Midbrain (tissue), 1 donor: ENCODE measurements at regions not wholly inside any gene's neighbourhood (a gene's known extent, or its start where the extent isn't known, plus 50 kb on each side); places are given as distances from the start of the nearest gene placed in this dataset.
"Not testable (repeated sequence)": the region's sequence is repeated elsewhere in the genome, so short reads cannot be mapped to it uniquely, and the experiment has no call there.

Experiments used
- DNase-seq: peaks from one replicate; lab custom pipeline; 2025; lab: John Stamatoyannopoulos, UW

DNA sequence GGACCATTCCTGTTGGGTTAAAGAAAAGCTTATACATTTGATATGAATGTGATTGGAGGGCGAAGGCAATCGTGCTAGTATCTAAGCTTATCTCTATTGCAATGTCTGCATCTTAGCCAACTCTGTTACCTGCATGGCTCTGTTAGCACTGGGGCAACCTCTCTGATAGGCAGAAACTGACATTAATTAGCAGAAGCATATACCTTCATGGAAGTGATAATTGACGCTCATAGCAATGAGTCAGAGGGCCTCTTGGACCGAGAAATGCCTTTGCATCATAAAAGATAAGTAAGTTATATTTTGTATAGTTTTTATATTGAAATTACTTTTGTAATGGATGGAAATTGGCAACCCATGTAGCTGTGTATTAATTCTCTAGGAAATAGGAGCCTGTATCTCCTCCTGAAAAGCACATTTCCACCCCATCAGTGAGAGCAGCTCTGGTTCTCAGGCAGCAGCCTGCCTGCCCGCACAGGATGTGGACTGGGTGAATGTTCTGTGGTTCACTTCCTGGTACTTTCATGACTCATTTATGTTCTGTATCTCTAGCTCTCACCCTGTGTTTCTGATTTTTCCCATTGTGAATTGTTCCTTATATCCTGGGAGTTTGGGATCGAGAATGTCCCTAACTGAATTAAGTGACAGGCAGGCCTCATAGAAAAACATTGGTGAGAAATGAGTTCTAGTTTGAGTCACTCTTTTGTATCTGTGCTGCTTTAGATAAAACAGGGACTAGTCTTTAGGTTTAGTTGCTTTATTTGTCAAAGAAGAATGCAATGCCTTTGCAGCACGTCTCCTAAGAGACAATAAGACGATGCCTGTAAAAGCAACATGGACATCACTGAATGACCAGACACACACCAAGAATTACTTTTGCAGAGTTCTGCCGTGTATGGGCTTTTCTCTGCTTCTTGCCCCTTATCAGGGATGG lies 344.9 kb downstream of the DCDC2C start:
- no peak for DNase-seq

GRCh38 chr2:4049463-4049862 lies 346.1 kb downstream of the DCDC2C start:
- no peak for DNase-seq

DNA sequence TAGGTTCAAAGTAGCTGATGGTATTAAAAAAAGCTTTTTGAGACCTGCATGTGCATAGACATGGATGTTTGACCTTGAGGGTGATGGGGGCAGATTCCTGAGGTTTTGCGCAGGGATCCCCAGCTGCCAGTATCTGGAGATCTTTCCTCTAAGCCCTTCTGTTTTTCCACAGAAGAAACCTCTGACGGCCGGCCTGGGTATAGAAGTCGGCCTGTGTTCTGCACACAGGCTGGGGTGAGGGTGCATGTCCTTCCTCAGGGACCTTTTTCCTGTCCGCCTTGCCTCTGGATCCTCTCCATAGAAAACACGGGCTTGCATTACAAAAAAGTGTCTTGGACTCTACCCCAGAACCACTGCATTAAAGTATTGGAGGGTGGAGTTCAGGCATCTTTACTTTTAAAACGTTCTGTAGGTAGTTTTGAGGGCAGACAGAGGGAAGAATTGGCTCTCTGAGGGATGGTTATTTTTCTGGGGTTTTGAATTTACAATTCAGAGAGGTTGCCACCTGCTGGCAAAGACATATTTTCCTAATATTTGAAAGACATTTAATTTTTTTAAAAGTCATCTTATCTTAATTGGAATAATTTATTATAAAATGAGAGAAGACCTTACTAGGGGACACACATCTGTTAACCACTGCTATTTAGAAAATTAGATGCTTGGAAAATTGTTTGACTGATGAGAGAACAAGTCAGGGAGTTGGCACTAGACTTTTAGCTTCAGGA lies 350.6 kb downstream of the DCDC2C start:
- DNase-seq, result no peak

GRCh38 chr2:4066217-4066616 lies 362.8 kb downstream of the DCDC2C start:
- no peak for DNase-seq

- no peak for DNase-seq
These were observed 369.7 kb downstream of the DCDC2C start for GRCh38 chr2:4073026-4073569.

- DNase-seq, result no peak
These were observed 373.6 kb downstream of the DCDC2C start for GRCh38 chr2:4077017-4077416.

GRCh38 chr2:4085186-4085585 lies 381.8 kb downstream of the DCDC2C start:
- no peak for DNase-seq

- no peak for DNase-seq
These were observed 387.6 kb downstream of the DCDC2C start for GRCh38 chr2:4090668-4091630.

DNA sequence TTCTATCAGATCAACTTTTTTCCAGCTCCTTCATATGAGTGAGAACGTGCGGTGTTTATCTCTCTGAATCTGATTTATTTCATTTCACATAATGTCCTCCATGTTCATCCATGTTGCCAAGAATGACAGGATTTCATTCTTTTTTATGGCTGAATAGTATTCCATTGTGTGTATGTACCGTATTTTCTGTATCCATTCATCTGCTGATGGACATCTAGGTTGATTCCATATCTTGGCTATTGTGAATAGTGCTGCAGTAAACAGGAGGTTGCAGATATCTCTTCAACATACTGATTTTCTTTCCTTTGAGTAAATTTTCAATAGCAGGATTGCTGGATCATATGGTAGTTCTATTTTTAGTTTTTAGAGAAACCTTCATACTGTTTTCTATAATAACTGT lies 388.5 kb downstream of the DCDC2C start:
- no peak for DNase-seq

DNA sequence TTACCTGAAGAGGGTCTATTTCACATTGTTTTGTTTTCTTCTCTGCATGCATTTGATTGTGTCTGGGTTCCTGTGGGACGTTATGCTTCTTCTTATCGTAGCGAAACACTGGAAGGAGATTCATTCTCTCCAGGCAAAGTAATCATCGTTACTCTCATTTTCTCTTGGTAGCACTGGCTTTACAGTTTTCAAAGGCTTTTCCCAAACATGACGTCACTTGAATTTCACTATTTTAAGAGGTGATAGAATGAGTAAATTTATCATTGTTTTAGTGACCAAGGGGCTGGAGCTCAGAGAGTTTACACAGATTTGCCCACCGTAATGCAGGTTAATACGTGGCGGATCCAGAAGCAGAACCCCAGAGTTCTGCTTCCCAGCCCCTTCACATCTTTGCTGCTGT lies 391.4 kb downstream of the DCDC2C start:
- no peak for DNase-seq

DNA sequence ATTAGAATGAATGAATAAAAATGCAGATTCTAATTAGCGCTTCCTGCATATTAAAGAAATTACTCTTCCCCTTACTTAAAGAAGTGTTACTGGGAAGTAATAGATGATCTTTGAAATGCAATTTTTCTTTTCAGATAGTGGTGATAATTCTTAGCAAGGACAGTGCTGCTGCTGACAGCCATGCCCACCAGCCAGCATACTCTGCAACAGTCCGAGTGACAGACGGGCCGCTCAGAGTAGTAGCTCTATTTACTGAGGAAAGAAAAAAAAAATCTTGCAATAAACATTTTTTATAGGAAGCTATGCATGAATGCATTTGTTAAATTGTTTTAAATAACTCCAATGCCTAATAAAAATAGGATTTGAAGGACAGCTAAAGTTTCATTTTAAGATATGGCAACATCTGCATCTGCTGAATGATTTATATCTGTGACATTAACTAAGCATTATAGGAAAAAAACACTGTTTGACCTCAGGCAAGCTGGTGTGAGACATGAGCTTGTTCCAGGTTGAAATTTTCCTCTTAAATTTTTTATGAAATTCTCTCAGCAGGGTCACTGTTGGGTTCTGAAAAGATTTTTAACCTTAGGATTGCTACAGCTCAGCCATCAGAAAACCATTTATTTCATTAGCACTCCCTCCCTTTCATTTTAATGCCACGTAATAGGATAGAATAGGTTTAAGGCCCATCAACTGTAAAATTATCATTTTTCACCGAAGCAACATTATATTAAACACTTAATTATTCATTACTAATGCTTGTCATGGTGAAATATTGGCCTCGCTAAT lies 393.8 kb downstream of the DCDC2C start:
- no peak for DNase-seq

GRCh38 chr2:4098137-4098536 lies 394.8 kb downstream of the DCDC2C start:
- no peak for DNase-seq

DNA sequence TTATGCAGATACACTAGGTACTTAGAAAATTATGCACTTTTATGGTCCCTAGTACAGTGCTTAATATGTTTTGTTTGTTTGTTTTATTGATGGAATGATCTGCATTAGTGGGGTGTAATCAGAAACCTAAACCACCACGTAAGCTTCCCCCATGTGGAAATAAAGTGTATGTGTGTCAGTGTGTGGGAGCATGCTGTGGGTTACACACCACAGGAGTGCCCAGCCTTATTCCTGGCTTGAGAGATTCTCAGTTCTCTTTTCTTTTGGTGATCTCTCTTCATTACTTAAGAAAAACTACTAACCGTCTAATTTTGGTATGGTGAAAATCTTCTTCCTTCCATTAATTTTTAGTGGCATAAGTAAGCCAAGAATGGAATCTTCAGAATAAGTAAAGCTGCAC lies 398.6 kb downstream of the DCDC2C start:
- DNase-seq, result no peak

DNA sequence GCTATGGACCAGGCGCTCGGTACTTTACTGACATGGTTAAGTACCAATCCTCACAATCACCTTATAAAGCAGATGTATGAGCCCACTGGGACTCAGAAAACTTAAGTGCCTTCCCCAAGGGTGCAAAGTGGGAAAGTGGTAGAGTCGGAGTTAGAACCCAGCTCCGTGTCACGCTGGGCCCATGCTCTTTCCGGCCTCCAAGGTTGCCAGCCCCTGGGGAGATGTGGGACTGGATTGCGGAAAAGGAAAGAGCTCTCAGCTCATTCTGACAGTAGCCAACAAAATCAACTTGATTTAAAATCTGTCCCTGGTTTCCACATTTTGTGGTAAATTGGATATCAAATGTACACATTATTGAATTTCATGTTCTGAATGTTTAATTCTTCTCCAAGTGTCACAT lies 403.8 kb downstream of the DCDC2C start:
- no peak for DNase-seq

- DNase-seq, result no peak
These were observed 406.9 kb downstream of the DCDC2C start for GRCh38 chr2:4110273-4110672.

- DNase-seq, result not testable (repeated sequence)
These were observed 412.1 kb downstream of the DCDC2C start for GRCh38 chr2:4115435-4115834.

DNA sequence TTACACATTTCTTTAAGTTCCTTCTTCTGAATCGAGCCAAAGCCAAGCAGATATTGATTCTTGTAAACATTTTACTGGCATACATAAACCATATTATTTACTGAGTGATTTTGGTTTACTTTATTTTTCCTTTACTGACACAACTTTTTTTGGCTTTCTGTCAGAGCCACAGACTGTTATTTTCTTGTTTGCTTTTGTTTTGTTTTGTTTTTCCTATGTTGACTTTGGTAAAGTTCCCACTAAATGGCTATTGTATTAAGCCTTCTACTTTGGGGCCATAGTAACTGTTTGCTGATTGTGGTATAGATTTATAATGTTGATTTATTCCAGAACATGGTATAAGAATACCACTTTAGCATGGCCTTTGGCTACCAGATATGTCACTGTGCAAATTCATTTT lies 419.4 kb downstream of the DCDC2C start:
- no peak for DNase-seq

DNA sequence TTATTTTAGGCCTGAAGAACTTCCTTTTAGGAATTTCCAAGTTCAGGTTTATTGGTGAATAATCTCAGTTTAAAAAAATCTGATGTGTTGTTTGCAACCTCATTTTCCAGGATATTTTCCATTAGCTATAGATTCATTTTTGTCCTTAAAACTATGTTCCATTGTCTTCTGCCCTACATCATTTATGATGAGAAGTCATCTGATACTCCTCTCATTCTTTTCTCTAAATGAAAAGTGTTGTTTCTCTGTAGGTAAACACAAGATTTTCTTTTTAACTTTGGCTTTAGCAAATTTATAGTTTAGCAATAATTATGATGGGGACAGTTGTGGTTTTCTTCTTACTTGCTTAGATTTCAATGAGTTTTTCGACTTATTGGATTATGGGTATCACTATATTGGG lies 427.3 kb downstream of the DCDC2C start:
- no peak for DNase-seq

- DNase-seq, result no peak
These were observed 431.5 kb downstream of the DCDC2C start for GRCh38 chr2:4134551-4135550.

GRCh38 chr2:4135765-4136164 lies 432.4 kb downstream of the DCDC2C start:
- no peak for DNase-seq
